SW 1271 (cell line): ENCODE measurements at regions not wholly inside any gene's neighbourhood (a gene's known extent, or its start where the extent isn't known, plus 50 kb on each side); places are given as distances from the start of the nearest gene placed in this dataset.

Experiments
- DNase-seq, 2 experiments: peaks; one replicate each; lab custom pipeline; 2025; lab: John Stamatoyannopoulos, UW

- DNase-seq: no peak
Measured at GRCh38 chr2:145023334-145023934, 503.5 kb upstream of the ZEB2 start.

- no peak for DNase-seq
Measured at GRCh38 chr2:145022666-145023333, 502.9 kb upstream of the ZEB2 start.

GRCh38 chr2:145021962-145022665 lies 502.2 kb upstream of the ZEB2 start:
- no peak for DNase-seq

- no peak for DNase-seq
Measured at GRCh38 chr2:145020694-145021093, 500.8 kb upstream of the ZEB2 start.

GRCh38 chr2:145020139-145020538 lies 500.2 kb upstream of the ZEB2 start:
- DNase-seq: no peak

- no peak for DNase-seq
Measured at GRCh38 chr2:145018502-145018901, 498.6 kb upstream of the ZEB2 start.

GRCh38 chr2:145017149-145017548 lies 497.2 kb upstream of the ZEB2 start:
- no peak for DNase-seq

- no peak for DNase-seq
Measured at GRCh38 chr2:145016711-145017110, 496.8 kb upstream of the ZEB2 start.

GRCh38 chr2:145015561-145015960 lies 495.6 kb upstream of the ZEB2 start:
- DNase-seq: no peak

GRCh38 chr2:145012806-145013205 lies 492.9 kb upstream of the ZEB2 start:
- no peak for DNase-seq

GRCh38 chr2:145012214-145012670 lies 492.3 kb upstream of the ZEB2 start:
- DNase-seq: no peak

GRCh38 chr2:145010635-145011034 lies 490.7 kb upstream of the ZEB2 start:
- DNase-seq: no peak

- no peak for DNase-seq
Measured at GRCh38 chr2:145007960-145008263, 488.0 kb upstream of the ZEB2 start.

GRCh38 chr2:145007093-145007959 lies 487.4 kb upstream of the ZEB2 start:
- peak; percentile 84 to 92 for DNase-seq

- DNase-seq: no peak
Measured at GRCh38 chr2:145002624-145003023, 482.7 kb upstream of the ZEB2 start.

- no peak for DNase-seq
Measured at GRCh38 chr2:145000376-145000775, 480.5 kb upstream of the ZEB2 start.

- no peak for DNase-seq
Measured at GRCh38 chr2:144999936-145000335, 480.0 kb upstream of the ZEB2 start.

GRCh38 chr2:144999071-144999875 lies 479.4 kb upstream of the ZEB2 start:
- DNase-seq: no peak

GRCh38 chr2:144998435-144998834 lies 478.5 kb upstream of the ZEB2 start:
- no peak for DNase-seq

GRCh38 chr2:144996225-144996795 lies 476.4 kb upstream of the ZEB2 start:
- peak in 1 of 2 experiments; percentile 8 for DNase-seq

GRCh38 chr2:144995482-144995881 lies 475.6 kb upstream of the ZEB2 start:
- DNase-seq: no peak
